ENCODE measurements at regions not wholly inside any gene's neighbourhood (a gene's known extent, or its start where the extent isn't known, plus 50 kb on each side); places are given as distances from the start of the nearest gene placed in this dataset.

- no peak overlapping the region for H3K27ac ChIP-seq (ENCODE audit: low read length)
- H3K27me3 ChIP-seq (ENCODE audit: insufficient read depth, low read depth, low read length), result no peaks in the 10 kb centered on the region
- no peaks in the 10 kb centered on the region for H3K9me3 ChIP-seq (ENCODE audit: low read length)
- no peak overlapping the region for H2AFZ ChIP-seq (ENCODE audit: low read depth, low read length)
- TF ChIP-seq CTCF (IDR thresholded peaks at IDR 0.05; ENCODE audit: poor library complexity, severe bottlenecking) (no peak), POLR2AphosphoS5 (IDR thresholded peaks at IDR 0.05) (peak; percentile 90), EP300 (conservative IDR thresholded peaks at IDR 0.05; ENCODE audit: poor library complexity, severe bottlenecking) (peak; percentile 55), SMC3 (conservative IDR thresholded peaks at IDR 0.05; ENCODE audit: poor library complexity) (no peak), REST (IDR thresholded peaks at IDR 0.05; ENCODE audit: borderline replicate concordance) (peak; percentile 70), TAF1 (IDR thresholded peaks at IDR 0.05; ENCODE audit: low read depth) (no peak), MXI1 (conservative IDR thresholded peaks at IDR 0.05; ENCODE audit: poor library complexity, severe bottlenecking) (no peak), EZH2 (IDR thresholded peaks at IDR 0.05; ENCODE audit: borderline replicate concordance, insufficient read depth, low read length, poor library complexity, severe bottlenecking) (no peak), RAD21 (conservative IDR thresholded peaks at IDR 0.05) (no peak)
- H3K4me3 ChIP-seq (ENCODE audit: low read length), result no peak overlapping the region
- no peak overlapping the region for H3K4me2 ChIP-seq (ENCODE audit: low read length)
- H3K79me2 ChIP-seq (replicated peaks; ENCODE audit: insufficient read depth, low read length), result no peaks in the 10 kb centered on the region
- H3K9ac ChIP-seq (ENCODE audit: low read length), result no peak overlapping the region
- no peaks in the 10 kb centered on the region for H4K20me1 ChIP-seq (ENCODE audit: insufficient read depth)
- no peaks in the 10 kb centered on the region for H3K36me3 ChIP-seq (ENCODE audit: insufficient read depth, low read length)
- H3K9me2 ChIP-seq (ENCODE audit: insufficient read depth, low read length), result no peaks in the 10 kb centered on the region
- H3F3A ChIP-seq (ENCODE audit: insufficient read depth, low read length, poor library complexity, severe bottlenecking), result no peaks in the 10 kb centered on the region
Observed at GRCh38 chr1:239283216-239283615, 103.2 kb upstream of the CHRM3 start.

DNA sequence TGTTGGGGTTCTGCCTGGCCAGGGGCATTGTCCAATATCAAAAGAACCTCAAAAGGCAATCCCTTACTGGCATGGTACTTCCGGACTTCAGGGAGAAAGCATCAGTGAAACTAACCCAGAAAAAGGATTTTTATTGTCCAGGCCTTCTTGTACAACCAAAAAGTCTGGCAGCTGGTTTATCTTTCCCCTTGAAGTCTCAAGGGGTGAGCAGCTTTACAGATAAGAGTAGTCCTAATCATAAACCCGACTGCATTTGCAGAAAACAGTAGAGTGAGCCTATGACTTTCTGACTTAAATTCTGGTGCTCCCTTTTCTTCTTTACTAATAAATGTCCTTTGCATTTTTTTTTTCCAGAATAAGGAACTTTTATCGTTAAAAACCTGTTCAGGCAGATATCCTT lies 104.0 kb upstream of the CHRM3 start:
- no peaks in the 10 kb centered on the region for H3K9me2 ChIP-seq (ENCODE audit: insufficient read depth, low read length)
- H3F3A ChIP-seq (ENCODE audit: insufficient read depth, low read length, poor library complexity, severe bottlenecking), result no peaks in the 10 kb centered on the region
- H2AFZ ChIP-seq (ENCODE audit: low read depth, low read length), result no peak overlapping the region
- H3K27me3 ChIP-seq (ENCODE audit: insufficient read depth, low read depth, low read length), result no peaks in the 10 kb centered on the region
- H4K20me1 ChIP-seq (ENCODE audit: insufficient read depth), result no peaks in the 10 kb centered on the region
- no peaks in the 10 kb centered on the region for H3K79me2 ChIP-seq (replicated peaks; ENCODE audit: insufficient read depth, low read length)
- no peak overlapping the region for H3K27ac ChIP-seq (ENCODE audit: low read length)
- H3K9me3 ChIP-seq (ENCODE audit: low read length), result no peaks in the 10 kb centered on the region
- H3K4me2 ChIP-seq (ENCODE audit: low read length), result no peak overlapping the region
- H3K9ac ChIP-seq (ENCODE audit: low read length), result no peak overlapping the region
- no peak overlapping the region for H3K4me3 ChIP-seq (ENCODE audit: low read length)
- TF ChIP-seq POLR2AphosphoS5 (IDR thresholded peaks at IDR 0.05) (no peak), EP300 (conservative IDR thresholded peaks at IDR 0.05; ENCODE audit: poor library complexity, severe bottlenecking) (no peak), TAF1 (IDR thresholded peaks at IDR 0.05; ENCODE audit: low read depth) (no peak), SMC3 (conservative IDR thresholded peaks at IDR 0.05; ENCODE audit: poor library complexity) (no peak)
- no peaks in the 10 kb centered on the region for H3K36me3 ChIP-seq (ENCODE audit: insufficient read depth, low read length)

DNA sequence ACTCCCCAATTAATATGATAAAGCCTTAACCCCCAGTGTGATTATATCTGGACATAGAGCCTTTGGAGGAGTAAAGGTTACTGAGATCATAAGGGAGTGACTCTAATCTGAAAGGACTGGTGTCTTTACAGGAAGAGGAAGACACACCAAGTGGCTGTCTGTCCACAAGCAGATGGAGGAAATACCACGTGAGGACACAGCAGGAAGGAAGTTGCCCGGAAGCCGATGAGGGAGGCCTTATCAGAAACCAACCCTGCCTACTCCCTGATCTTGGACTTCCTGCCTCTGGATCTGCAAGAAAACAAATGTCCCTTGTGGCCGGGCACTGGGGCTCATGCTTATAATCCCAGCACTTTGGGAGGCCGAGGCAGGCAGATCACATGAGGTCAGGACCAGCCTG lies 110.3 kb upstream of the CHRM3 start:
- Histone ChIP-seq H3F3A (ENCODE audit: insufficient read depth, low read length, poor library complexity, severe bottlenecking) (no peaks in the 10 kb centered on the region), H3K27ac (ENCODE audit: low read length) (no peak overlapping the region), H3K27me3 (ENCODE audit: insufficient read depth, low read depth, low read length) (no peaks in the 10 kb centered on the region), H3K4me3 (ENCODE audit: low read length) (no peak overlapping the region), H3K36me3 (ENCODE audit: insufficient read depth, low read length) (no peaks in the 10 kb centered on the region), H3K9me2 (ENCODE audit: insufficient read depth, low read length) (no peaks in the 10 kb centered on the region), H3K9ac (ENCODE audit: low read length) (no peak overlapping the region), H3K9me3 (ENCODE audit: low read length) (no peaks in the 10 kb centered on the region), H2AFZ (ENCODE audit: low read depth, low read length) (no peak overlapping the region), H4K20me1 (ENCODE audit: insufficient read depth) (no peaks in the 10 kb centered on the region), H3K4me2 (ENCODE audit: low read length) (no peak overlapping the region), H3K79me2 (replicated peaks; ENCODE audit: insufficient read depth, low read length) (no peaks in the 10 kb centered on the region)
- TF ChIP-seq TAF1 (IDR thresholded peaks at IDR 0.05; ENCODE audit: low read depth), result no peak
- no peak for TF ChIP-seq POLR2AphosphoS5 (IDR thresholded peaks at IDR 0.05)
- no peak for TF ChIP-seq MXI1 (conservative IDR thresholded peaks at IDR 0.05; ENCODE audit: poor library complexity, severe bottlenecking)
- TF ChIP-seq SMC3 (conservative IDR thresholded peaks at IDR 0.05; ENCODE audit: poor library complexity), result no peak
- TF ChIP-seq REST (IDR thresholded peaks at IDR 0.05; ENCODE audit: borderline replicate concordance), result no peak
- no peak for TF ChIP-seq CTCF (IDR thresholded peaks at IDR 0.05; ENCODE audit: poor library complexity, severe bottlenecking)

All from neural cell (in vitro differentiated cells).